Prostate gland (tissue), 2 donors: ENCODE measurements at regions not wholly inside any gene's neighbourhood (a gene's known extent, or its start where the extent isn't known, plus 50 kb on each side); places are given as distances from the start of the nearest gene placed in this dataset.

ENCODE experiments used
- DNase-seq: peaks from one replicate; pipeline ENCODE4 v3.0.0-alpha.2; 2019; ENCODE audit warnings: low spot score
- H3K27ac ChIP-seq, 2 donors: fragments of 200-600 bp; sonication (generic); 2 replicates each; pipeline ENCODE4 v1.5.1; 2017 to 2019
- H3K27me3 ChIP-seq: fragments of 200-600 bp; sonication (generic); replicated peaks from 2 replicates; pipeline ENCODE4 v1.5.1; 2019; ENCODE audit not compliant: insufficient read depth
- H3K36me3 ChIP-seq, 2 donors: fragments of 200-600 bp; sonication (generic); 1 replicate in 1 of 2; 2 replicates in 1 of 2; pipeline versions ENCODE4 v1.5.1 to v1.8.1; 2017 to 2019
- H3K4me1 ChIP-seq: fragments of 200-600 bp; sonication (generic); replicated peaks from 2 replicates; pipeline ENCODE4 v1.5.1; 2019
- H3K4me3 ChIP-seq, 2 donors: fragments of 200-600 bp; sonication (generic); 2 replicates each; pipeline ENCODE4 v1.5.1; 2017 to 2019
- H3K9me3 ChIP-seq: fragments of 200-600 bp; sonication (generic); 2 replicates; pipeline ENCODE4 v1.5.1; 2017
- CTCF ChIP-seq, 4 experiments: fragments of 200-600 bp in 2 of 4; fragments of 450-650 bp in 2 of 4; sonication (generic) in 2 of 4; IDR thresholded peaks; 1 replicate in 3 of 4; 2 replicates in 1 of 4; pipeline ENCODE4 v1.5.1; 2016 to 2019; ENCODE audit warnings: antibody characterized with exemption in 4 of 4, mild to moderate bottlenecking in 2 of 4, moderate library complexity in 2 of 4
- POLR2A ChIP-seq: fragments of 450-650 bp; IDR thresholded peaks from one replicate; pipeline ENCODE4 v1.6.1; 2016; ENCODE audit warnings: antibody characterized with exemption, mild to moderate bottlenecking
- POLR2AphosphoS5 ChIP-seq: sonication (generic); formaldehyde crosslinking; IDR thresholded peaks from one replicate; pipeline ENCODE4 v1.6.1; 2017; ENCODE audit warnings: antibody characterized with exemption
- WGBS: methylation state at CpG from one replicate; pipeline ENCODE4 v1.1.5; 2018; 5-methylcytosine and 5-hydroxymethylcytosine counted together
- intact Hi-C: fragments of 100-400 bp; cut with DNase I; formaldehyde crosslinking; loops from one replicate; pipeline ENCODE4 v1.14.2; 2022

GRCh38 chr15:93205413-93205812 is 116.4 kb upstream of the RGMA start:
- WGBS = 89% methylated on average over 8 of the region's 8 CpGs
- DNase-seq = no peak
- no peaks in the 10 kb centered on the region for H3K9me3 ChIP-seq
- TF ChIP-seq POLR2A (no peak), POLR2AphosphoS5 (no peak), CTCF (IDR thresholded peaks at IDR 0.05) (no peak)
- H3K4me3 ChIP-seq = no peak overlapping the region
- H3K4me1 ChIP-seq = no peaks in the 10 kb centered on the region
- H3K36me3 ChIP-seq = no peaks in the 10 kb centered on the region
- intact Hi-C loops = no loop called here
- no peaks in the 10 kb centered on the region for H3K27me3 ChIP-seq
- H3K27ac ChIP-seq = no peak overlapping the region

GRCh38 chr15:93203036-93203435 is 114.0 kb upstream of the RGMA start:
- DNase-seq = no peak
- Histone ChIP-seq H3K27ac (no peak overlapping the region), H3K4me1 (no peaks in the 10 kb centered on the region), H3K27me3 (no peaks in the 10 kb centered on the region), H3K4me3 (no peak overlapping the region), H3K36me3 (no peaks in the 10 kb centered on the region), H3K9me3 (no peaks in the 10 kb centered on the region)
- TF ChIP-seq POLR2A = no peak
- no peak for TF ChIP-seq CTCF (IDR thresholded peaks at IDR 0.05)
- TF ChIP-seq POLR2AphosphoS5 = no peak
- intact Hi-C loops = no loop called here
- WGBS = 29% methylated on average over 1 of the region's 1 CpG

- H3K27ac ChIP-seq = no peak overlapping the region
- no peak for DNase-seq
- intact Hi-C loops = no loop called here
- no peaks in the 10 kb centered on the region for H3K36me3 ChIP-seq
- H3K9me3 ChIP-seq = no peaks in the 10 kb centered on the region
- no peaks in the 10 kb centered on the region for H3K4me1 ChIP-seq
- 95% methylated on average over 3 of the region's 3 CpGs for WGBS
- no peaks in the 10 kb centered on the region for H3K27me3 ChIP-seq
- H3K4me3 ChIP-seq = no peak overlapping the region
- TF ChIP-seq POLR2AphosphoS5 = no peak
- TF ChIP-seq POLR2A = no peak
- no peak for TF ChIP-seq CTCF (IDR thresholded peaks at IDR 0.05)
Observed at GRCh38 chr15:93202405-93202804, 113.4 kb upstream of the RGMA start.

- Histone ChIP-seq H3K9me3 (no peaks in the 10 kb centered on the region), H3K4me1 (no peaks in the 10 kb centered on the region), H3K4me3 (no peak overlapping the region), H3K27me3 (no peaks in the 10 kb centered on the region), H3K36me3 (no peaks in the 10 kb centered on the region), H3K27ac (no peak overlapping the region)
- DNase-seq = no peak
- TF ChIP-seq POLR2A (no peak), CTCF (IDR thresholded peaks at IDR 0.05) (no peak), POLR2AphosphoS5 (no peak)
- intact Hi-C loops = no loop called here
- 42% methylated on average over 4 of the region's 4 CpGs for WGBS
Observed at GRCh38 chr15:93201940-93202339, 112.9 kb upstream of the RGMA start.

- WGBS = 52% methylated on average over 4 of the region's 4 CpGs
- no peak for TF ChIP-seq POLR2A
- TF ChIP-seq POLR2AphosphoS5 = no peak
- TF ChIP-seq CTCF (IDR thresholded peaks at IDR 0.05) = no peak
Observed at GRCh38 chr15:93200837-93201226, 111.8 kb upstream of the RGMA start.

More at GRCh38 chr15:93200837-93201226, 111.8 kb upstream of the RGMA start:
- Histone ChIP-seq H3K27ac (no peak overlapping the region), H3K36me3 (no peaks in the 10 kb centered on the region), H3K4me3 (no peak overlapping the region), H3K9me3 (no peaks in the 10 kb centered on the region), H3K27me3 (no peaks in the 10 kb centered on the region), H3K4me1 (no peaks in the 10 kb centered on the region)
- no peak for DNase-seq
- intact Hi-C loops = no loop called here
